DMS114 treated with DMSO at 0.1 percent for 48 hours (cell line): ENCODE measurements at regions not wholly inside any gene's neighbourhood (a gene's known extent, or its start where the extent isn't known, plus 50 kb on each side); places are given as distances from the start of the nearest gene placed in this dataset.

Experiments
- DNase-seq: peaks from one replicate; lab custom pipeline; 2025; ENCODE audit not compliant: unreplicated experiment; lab: John Stamatoyannopoulos, UW

DNA sequence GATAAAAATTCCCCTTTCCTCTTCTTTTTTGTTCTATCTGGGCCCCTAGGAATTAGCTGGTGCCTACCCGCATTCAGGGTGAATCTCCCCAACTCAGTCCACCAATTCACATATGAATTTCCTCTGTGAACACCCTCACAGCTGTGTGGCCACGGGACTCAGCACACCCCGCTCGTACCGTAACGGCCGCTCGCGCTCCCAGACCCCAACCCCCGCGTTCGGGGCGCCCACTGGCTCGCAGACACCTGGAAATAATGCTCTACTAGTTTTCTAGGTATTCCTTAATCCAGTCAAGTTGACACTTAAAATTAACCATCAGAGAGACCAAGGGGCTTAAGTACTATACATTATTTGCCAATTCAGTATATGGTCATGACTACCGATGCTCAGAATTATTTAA, 1702.1 kb upstream of the PCDH20 start:
- no peak for DNase-seq

DNA sequence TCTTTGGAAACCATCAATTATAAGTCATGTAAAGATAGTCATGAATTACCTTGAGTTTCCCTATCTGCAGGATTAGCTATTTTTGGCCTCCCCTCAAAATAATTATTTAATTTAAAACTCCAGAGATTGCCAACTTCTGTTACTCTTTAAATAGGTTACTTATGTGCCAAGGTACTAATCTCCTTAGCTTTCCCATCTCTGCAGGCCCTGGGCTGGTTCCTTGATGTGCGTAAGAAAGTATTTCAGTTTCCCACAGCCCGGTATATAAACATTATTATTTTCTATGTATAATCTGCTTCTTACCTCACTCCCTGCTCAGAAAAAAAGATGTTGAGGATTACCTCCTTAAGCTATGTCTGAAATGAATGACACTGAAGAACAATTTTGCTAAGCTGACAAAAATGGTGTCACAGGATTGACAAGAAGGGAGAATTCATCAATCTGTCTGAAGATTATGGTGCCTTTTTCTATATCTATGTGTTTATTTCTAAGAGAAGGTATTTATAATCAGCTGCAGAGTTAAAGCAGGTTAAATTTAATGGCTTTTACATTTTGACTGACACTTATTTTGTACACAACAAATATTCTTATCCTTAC, 1697.2 kb upstream of the PCDH20 start:
- DNase-seq, result no peak

DNA sequence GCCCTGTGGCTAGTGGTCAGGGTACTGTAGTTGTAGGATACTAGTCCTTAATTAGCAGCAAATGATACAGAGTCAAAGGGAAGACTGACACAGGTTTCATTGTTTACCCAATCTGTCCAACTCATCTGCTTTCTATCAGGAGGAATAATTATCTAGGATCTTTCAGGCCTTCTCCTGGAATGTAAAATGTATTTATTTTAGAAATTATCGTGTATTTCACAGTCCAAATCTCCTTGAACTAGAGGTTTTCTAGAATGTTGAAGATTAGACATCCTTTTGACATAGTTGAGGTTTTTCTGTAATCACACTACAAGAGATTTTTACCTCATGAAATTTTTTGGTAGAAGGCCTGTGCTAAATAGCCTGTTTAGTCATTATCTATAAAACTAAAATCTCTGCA, 1694.8 kb upstream of the PCDH20 start:
- DNase-seq, result no peak

DNA sequence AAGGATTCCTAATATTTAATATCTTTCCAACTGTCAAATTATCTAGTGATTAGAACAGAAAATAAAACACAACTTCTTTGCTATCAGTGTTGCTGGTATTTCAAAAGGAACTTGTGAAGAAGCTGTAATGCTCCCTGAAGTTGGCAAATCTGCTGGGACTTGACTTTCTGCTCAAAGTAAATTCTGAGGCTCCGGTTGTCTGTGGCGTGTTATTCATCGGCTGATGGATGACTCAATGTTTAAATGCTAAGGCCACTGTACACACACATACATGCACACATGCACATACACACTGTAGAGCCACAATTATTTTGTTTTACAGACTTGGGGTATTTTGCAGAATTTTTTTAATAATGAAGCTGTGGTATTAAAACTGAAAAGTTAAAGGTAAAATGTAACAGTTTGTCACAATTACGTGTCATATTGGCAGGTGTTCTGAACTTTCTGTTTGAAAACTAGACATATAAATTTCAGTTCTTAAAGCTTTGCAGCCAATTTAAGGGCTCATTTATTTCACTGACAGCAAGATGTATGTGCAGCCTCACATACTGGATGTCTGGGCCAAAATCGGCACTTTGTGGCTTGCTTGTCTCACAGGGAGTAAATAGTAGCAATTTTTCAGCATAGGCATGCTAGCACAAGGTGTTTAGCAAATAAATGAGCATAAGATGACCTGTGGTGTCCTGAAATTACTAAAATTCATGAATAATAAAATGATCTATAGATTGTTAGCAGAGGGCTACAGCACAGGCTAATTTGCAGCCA, 1691.7 kb upstream of the PCDH20 start:
- no peak for DNase-seq

DNA sequence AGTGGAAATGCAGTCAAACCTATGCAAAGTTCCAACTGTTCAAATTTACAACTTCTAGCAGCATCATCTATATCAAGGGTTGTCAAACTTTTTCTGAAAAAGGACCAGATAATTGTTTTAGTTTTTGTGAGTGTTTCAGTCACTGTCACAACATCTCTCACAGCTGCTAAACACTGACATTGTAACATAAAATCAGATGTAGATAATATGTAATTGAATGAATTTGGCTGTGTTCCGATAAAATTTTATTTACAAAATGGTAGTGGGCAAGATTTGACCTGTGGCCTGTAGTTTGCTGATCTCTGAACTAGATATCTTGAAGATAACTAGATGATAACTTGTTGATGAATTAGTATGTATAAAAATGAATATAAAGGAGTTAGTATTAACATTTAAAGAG, 1679.1 kb upstream of the PCDH20 start:
- DNase-seq, result no peak

DNA sequence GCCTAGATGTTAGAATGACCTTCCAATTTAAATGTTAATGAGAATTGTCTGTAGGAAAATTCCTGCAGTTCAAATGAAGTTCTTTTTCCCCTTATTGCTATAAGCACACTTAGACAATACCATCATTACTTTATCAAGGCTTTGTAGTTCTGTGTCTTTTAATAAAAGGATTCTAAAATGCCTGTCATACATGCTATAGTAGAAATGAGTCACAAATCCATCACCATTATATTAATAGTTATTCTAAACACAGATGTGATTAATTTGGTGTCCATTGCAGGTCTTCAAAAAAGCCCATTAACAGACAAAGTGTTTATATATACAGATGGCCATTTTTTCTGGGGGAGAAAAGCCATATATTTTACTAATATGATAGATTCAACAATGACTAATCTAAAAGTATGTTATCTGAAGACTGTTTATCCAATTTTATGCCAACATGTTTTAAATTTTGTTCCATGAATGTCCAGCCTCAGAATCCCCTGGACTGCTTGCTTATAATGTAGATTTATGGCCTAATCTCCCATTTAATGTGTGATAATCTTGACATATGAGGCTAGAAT, 1678.3 kb upstream of the PCDH20 start:
- DNase-seq, result no peak

DNA sequence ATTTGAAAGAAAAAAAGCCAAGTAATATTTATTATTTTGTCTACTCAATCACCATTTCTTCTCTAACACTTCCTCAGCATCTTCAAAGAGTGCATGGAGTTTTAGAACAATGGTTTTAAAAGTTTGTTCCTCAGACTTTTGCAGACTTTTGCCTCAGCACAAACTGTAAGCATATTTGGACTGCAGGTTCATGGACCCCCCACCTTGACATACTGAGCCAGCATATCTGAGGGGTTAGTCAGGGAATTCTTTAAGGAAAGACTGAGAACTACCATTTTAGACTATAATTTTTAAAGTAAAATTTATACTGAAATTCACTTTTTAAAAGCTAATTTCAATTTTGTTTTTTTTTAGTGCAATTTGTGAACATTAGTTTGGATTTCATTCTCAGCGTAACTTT, 1676.8 kb upstream of the PCDH20 start:
- no peak for DNase-seq

DNA sequence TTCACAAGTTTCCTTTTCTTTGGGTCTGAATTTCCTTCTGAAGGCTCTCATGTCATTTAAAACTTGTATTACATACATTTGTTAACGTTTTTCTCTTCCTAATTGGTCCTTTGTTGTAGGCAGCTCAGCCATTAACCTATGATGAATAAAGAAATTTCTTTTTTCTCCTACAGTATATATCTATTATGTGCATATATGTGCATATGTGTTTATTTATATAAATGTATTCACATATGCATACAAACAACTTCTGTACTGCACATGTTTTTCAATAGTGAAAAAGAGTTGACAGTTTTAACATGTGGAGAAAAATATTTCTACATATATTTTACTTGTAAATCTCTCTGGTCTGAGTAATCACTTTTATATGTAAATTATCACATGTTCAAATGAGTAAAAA, 1674.9 kb upstream of the PCDH20 start:
- no peak for DNase-seq

DNA sequence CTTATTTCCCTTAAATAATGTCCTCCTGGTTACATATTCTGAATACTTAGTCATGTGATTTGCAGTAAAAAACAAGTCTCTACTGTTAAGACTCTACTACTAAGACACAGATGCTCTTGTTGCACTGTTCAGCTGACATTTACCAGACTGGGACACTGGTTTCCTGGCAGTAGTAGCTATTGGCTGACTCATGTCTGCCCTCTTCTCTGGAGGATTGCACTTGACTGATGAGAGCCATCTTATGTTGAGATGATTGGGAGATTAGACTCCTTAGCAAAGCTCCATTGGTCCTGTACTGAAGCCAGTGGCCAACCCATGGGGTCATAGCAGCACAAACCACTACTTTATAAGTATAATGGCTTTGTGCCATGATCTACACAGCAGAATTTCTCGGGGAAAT, 1672.6 kb upstream of the PCDH20 start:
- DNase-seq, result no peak

DNA sequence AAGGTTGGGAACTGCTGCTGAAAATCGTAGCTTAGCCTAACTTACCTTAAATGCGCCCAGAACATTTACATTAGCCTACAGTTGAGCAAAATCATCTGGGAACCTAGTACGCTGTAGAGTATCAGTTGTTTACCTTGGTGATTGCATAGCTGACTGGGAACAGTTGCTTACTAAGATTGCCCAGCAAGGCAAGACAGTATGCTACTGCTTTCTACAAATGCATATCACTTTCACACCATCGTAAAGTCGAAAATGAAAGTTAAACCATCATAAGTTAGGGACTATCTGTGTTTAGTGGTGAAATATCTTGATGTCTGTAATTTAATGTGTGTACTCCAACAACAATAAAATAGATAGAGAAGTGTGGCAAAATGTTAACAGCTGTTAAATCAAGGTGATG, 1670.6 kb upstream of the PCDH20 start:
- DNase-seq, result no peak

DNA sequence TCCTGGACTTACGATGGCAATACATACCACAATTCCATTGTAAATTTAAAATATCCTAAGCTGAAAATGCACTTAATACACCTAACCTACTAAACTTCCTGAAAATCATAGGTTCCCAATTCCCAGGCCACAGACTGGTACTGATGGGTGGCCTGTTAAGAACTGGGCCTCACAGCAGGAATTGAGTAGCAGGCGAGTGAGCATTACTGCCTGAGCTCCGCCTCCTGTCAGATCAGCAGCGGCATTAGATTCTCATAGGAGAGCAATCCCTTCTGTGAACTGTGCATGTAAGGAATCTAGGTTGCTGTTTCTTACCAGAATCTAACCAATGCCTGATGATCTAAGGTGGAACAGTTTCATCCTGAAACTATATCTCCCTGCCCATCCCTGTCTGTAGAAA, 1670.2 kb upstream of the PCDH20 start:
- no peak for DNase-seq

DNA sequence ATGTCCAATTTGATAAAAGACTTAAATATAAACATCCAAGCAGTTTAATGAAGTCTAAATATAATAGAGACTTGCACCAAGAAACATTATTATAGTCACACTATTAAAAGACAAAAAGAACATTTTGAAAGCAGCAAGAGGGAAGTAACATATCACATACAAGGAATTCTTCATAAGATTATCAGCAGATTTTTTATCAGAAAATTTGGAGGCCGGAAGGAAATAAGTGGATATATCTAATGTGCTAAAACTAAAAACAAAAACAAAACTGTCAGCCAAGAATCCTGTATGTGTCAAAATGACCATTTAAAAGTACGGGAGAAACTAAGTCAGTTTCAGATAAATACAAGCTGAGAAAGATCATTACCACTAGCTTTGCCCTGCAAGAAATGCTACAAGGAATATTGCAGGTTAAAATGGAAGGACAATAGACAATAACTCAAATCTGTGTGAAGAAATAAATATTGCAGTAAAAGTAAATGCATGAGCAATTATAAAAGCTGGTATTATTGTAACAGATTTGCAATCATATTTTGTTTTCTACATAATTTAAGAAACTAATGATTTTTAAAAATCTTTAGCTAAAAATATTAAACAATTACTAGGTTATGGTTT, 1665.9 kb upstream of the PCDH20 start:
- DNase-seq, result no peak

DNA sequence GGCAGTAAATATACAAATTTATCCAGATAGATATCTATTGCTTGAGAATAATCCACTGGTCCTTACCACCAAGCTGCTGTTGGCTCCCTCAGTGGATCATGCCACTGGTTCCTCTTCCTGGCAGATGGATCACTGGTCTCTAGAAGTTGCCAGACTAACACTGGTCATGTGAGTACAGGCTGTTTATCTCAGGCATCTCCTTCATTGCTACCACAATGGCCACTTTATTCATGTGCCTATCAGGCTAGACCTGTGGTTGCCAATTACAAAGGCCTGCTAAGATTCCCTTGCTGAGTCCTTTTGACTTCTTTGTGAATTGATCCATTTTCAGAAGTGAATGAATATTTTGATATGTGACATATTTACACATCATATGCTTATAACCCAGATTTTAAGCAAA, 1659.5 kb upstream of the PCDH20 start:
- no peak for DNase-seq

DNA sequence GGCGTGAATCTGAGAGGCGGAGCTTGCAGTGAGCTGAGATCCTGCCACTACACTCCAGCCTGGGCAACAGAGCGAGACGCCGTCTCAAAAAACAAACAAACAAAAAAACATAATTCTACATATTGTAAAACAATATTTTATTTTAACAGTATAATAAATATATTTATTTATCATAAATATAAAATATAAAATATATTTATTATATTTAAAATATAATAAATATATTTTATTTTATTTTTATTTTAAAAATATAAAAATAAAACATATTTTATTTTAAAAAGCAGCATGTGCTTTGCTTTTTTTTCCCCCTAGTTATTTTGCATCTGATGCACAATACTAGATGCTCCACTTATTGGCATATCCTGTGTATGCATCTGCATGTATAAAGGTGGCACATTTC, 1634.6 kb upstream of the PCDH20 start:
- no peak for DNase-seq

DNA sequence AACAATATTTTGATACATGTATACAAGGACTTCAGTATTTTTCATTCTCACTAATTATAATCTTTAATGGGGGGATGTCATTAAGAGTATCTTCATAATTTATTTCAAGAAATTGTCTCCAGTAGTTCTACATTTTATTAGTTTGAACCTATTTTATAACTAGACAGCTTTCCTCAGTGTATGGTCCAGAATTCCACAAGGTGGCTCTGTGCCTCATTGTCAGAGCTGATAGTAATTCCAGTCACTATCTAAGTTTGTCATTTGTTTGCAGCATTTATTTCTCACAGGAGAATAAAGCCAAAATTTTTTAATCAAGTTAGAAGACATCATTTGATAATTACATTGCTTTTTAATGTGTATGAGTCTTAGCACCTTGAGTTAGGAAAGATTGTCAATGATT, 1633.0 kb upstream of the PCDH20 start:
- no peak for DNase-seq

DNA sequence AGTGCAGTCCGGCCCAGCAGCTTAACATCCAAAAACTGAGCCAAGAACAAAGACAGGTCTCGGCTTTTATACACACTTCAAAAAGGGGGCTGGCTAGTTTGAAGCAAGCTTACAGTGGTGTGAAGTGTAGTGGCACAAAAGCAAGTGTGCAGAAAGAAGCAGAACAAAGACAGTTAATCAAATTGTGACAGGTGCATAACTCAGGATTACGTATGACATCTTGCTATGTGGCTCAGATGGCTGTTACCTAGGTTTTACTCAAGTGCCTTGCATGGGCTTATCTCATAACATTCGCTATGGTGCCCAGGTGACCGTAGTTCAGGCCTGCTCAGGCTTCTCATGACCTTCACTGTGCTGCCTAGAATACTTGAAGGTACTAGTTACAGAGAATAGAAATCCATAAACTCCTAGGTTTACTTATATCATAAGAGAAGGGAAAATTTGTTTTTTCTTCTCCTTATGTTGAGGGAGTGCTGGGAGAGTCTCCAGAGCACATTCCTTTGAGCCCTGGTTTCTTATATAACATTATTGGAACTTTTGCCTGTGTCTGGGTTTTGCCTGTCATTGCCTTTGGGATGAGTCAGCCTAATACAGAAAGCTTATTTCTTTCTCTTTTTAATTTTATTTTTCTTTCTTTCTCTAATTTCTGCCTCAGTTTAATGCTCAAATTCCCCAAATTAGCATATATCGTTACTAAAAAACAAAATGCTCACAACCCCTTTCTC, 1629.1 kb upstream of the PCDH20 start:
- no peak for DNase-seq

DNA sequence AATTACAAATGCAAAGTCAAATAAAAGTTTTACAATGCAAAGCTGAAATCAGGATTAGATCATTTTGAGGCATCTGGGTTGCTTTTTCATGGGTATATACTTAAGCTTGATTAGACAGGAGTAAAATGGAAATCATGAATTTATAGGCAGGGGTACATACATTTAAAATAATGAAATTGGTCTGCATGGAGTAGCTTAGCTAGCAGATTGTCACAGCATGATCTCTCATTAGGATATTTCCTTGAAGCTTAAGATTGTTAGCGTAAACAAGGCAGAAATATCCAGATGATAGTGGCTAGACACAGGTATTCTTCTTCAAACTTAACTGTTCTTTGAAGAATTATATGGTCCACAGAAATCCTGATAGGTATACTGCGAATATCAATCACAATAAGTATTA, 1627.0 kb upstream of the PCDH20 start:
- no peak for DNase-seq

DNA sequence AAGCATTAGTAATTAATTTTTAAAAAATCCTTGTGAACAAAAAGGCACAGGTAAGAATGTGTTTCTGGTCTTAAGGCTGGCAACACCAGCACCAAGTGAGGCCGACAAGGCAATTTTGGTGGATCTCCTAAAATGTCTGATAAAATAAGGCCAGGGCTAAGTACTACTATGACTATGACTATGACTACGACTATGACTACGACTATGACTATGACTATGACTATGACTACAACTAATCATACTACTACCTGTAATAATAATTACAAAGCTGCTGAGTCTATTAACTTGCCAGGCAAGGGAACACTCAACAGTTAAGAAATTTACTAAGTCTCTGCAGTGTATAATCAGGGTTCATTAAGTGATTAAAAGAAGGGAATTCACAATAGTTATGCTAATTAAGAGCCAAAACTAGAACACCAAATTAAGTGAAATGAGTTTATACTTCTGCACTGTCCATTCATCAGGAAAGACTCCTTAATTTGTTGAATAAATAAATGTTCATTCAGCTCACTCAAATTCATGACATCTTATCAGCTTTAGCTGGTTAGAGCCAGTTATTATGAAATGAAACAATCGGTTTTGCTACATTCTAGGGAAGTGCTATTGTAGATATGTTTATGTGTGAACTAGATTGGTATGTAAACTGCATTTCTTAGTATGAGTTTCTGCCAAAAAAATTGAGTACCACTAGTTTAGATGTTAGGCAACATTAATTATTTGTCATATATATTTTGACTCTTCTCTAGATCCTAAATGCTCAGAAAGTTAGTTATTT, 1626.2 kb upstream of the PCDH20 start:
- no peak for DNase-seq

DNA sequence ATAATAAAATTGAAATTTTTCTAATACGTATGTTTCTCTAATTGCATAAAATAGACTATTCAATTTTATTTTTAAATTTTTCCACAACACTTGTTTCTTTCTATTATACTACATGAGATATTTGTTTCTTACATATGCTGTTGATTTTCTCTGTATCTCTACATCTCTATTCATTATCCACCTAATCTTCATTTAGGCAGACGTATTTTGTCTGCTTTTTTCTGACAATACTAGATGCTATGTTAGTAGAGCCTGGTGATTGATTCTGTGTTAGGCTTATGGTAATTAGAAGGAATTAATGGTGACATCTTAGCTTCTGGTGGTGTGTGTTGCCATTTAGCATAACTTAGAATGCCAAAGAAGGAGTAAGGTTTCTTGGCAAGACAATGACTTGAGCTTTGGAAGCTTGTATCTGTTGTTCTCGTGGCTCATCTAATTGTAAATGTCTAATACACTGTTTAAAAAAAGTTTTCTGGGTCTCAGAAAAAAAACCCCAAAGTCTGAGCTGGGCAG, 1610.7 kb upstream of the PCDH20 start:
- no peak for DNase-seq

DNA sequence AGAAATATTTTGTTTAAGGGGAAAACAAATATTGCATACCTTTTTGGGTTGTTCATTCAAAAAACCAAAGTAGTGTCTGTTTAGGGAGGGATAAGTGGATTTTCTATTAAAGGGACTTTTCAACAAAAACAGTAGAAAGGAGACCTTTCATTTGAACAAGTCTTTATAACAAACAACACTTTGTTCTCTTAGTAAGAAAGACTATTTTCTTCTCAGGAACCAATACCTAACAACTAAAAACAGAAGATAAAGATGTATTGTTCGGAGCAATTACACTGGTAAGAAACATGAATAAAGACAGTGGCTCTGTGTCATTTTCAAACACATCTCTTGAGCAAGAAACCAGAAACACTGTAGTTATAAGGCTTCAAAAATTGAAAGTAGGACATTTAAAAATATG, 1610.1 kb upstream of the PCDH20 start:
- DNase-seq, result no peak

DNA sequence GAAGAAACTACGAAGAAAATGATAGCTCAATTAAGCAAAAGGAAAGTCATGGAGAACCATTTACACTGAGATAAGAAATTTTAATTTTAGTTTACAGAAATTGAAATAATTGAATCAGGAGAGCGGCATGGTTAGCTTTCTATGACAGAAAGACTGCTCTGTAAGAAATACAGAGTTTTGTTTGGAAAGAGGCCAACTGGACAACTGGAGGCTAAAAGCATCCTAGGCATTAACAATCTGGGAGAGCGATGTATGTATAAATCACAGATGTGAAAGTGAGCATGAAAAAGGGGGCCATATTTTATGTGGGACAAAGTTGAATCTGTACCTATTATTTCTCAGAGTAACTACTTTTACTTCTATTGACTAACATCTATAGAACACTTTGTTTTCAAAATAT, 1608.8 kb upstream of the PCDH20 start:
- DNase-seq, result no peak
